GM10248 (cell line): ENCODE measurements at regions not wholly inside any gene's neighbourhood (a gene's known extent, or its start where the extent isn't known, plus 50 kb on each side); places are given as distances from the start of the nearest gene placed in this dataset.

Source experiments
- CTCF ChIA-PET: fragments of 300-600 bp; sonication (Branson Sonifier 250); formaldehyde crosslinking; extraction: SDS; loops from one replicate; lab custom pipeline; 2021; ENCODE audit warnings: antibody characterized with exemption; lab: Yijun Ruan, JAX
- POLR2A ChIA-PET: fragments of 350-650 bp; sonication (Branson Sonifier 250); formaldehyde crosslinking; extraction: SDS; loops from one replicate; lab custom pipeline; 2020; ENCODE audit warnings: antibody characterized with exemption; lab: Yijun Ruan, JAX
- DNase-seq: peaks from one replicate; pipeline ENCODE4 v3.0.0; 2012; ENCODE audit errors: extremely low spot score
- TF ChIP-seq, protein P1 (sequence below): IDR thresholded peaks from 2 replicates; pipeline ENCODE4 v1.5.1; 2012; ENCODE audit warnings: mild to moderate bottlenecking, low read depth; ENCODE audit errors: extremely low read depth, missing control alignments, control extremely low read depth

- TF ChIP-seq, protein P1, sequence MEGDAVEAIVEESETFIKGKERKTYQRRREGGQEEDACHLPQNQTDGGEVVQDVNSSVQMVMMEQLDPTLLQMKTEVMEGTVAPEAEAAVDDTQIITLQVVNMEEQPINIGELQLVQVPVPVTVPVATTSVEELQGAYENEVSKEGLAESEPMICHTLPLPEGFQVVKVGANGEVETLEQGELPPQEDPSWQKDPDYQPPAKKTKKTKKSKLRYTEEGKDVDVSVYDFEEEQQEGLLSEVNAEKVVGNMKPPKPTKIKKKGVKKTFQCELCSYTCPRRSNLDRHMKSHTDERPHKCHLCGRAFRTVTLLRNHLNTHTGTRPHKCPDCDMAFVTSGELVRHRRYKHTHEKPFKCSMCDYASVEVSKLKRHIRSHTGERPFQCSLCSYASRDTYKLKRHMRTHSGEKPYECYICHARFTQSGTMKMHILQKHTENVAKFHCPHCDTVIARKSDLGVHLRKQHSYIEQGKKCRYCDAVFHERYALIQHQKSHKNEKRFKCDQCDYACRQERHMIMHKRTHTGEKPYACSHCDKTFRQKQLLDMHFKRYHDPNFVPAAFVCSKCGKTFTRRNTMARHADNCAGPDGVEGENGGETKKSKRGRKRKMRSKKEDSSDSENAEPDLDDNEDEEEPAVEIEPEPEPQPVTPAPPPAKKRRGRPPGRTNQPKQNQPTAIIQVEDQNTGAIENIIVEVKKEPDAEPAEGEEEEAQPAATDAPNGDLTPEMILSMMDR: no peak
- ChIA-PET CTCF (no interaction called here), POLR2A (no interaction called here)
- DNase-seq: no peak
Observed at GRCh38 chr5:4857761-4858160, 282.4 kb upstream of the ADAMTS16 start.

GRCh38 chr5:4859500-4860235 is 280.5 kb upstream of the ADAMTS16 start:
- ChIA-PET POLR2A (no interaction called here), CTCF (interaction anchor here (0.8 to 2.0 kb wide), 5 partner anchors 9 to 83 kb away, joined by 3 to 6 read pairs (median 3); no protein-coding TSS in a partner anchor)
- DNase-seq: no peak
- TF ChIP-seq, protein P1: no peak

- DNase-seq: no peak
- CTCF ChIA-PET: interaction anchor here (1.0 to 2.0 kb wide), 3 partner anchors 8 to 15 kb away, joined by 3 to 6 read pairs (median 4); no protein-coding TSS in a partner anchor
- POLR2A ChIA-PET: no interaction called here
- TF ChIP-seq, protein P1: no peak
Observed at GRCh38 chr5:4860631-4861030, 279.5 kb upstream of the ADAMTS16 start.

- POLR2A ChIA-PET: no interaction called here
- TF ChIP-seq, protein P1: peak; percentile 53
- no peak for DNase-seq
- CTCF ChIA-PET: interaction anchor here (0.6 to 2.1 kb wide), 8 partner anchors 8 to 559 kb away, joined by 3 to 11 read pairs (median 4); no protein-coding TSS in a partner anchor
Observed at GRCh38 chr5:4862500-4862899, 277.6 kb upstream of the ADAMTS16 start.

DNA sequence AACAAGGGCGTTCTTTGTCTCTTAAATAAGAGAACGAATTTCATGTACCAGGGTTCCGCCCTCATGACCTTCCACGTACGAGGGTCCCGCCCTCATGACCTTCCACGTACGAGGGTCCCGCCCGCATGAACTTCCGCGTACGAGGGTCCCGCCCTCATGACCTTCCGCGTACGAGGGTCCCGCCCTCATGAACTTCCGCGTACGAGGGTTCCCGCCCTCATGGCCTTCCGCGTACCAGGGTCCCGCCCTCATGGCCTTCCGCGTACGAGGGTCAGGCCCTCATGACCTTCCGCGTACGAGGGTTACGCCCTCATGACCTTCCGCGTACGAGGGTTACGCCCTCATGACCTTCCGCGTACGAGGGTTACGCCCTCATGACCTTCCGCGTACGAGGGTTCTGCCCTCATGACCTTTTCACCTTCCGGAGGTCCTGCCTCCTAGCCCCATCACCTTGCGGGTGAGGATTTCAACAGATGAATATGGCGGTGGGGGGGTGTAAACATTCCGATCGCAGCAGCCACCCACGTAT is 273.9 kb upstream of the ADAMTS16 start:
- TF ChIP-seq, protein P1: no peak
- ChIA-PET POLR2A (no interaction called here), CTCF (interaction anchor here (0.9 to 1.2 kb wide), 2 partner anchors 9 to 553 kb away, joined by 5 to 6 read pairs; no protein-coding TSS in a partner anchor)
- DNase-seq: no peak

- CTCF ChIA-PET: interaction anchor here (0.9 to 1.2 kb wide), 2 partner anchors 9 to 553 kb away, joined by 5 to 6 read pairs; no protein-coding TSS in a partner anchor
- TF ChIP-seq, protein P1: no peak
- no peak for DNase-seq
- POLR2A ChIA-PET: no interaction called here
Observed at GRCh38 chr5:4866817-4867216, 273.3 kb upstream of the ADAMTS16 start.
